ENCODE measurements at regions not wholly inside any gene's neighbourhood (a gene's known extent, or its start where the extent isn't known, plus 50 kb on each side); places are given as distances from the start of the nearest gene placed in this dataset.

DNA sequence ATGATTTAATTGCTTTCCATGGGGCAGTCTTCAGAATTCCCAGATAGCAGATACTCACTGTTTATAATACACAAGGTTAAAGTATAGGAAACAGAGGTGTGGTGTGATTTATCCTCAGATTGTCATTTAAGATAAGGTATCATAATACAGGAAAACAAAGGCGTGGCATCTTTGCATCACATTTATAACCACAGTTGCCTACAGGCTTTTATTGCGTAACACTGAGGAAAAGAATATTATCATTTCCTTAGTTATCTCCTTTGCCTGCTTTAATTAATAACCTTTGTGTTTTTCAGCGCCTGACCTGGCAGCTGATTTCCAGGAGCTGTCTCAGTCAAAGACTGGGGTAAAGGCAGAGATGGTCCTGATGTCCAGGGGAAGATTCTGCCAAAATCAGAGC lies 68.8 kb downstream of the SSX7 start:
- Histone ChIP-seq H2AFZ (ENCODE audit: low read length) (no peak overlapping the region), H4K20me1 (ENCODE audit: insufficient read depth, low read length) (no peaks in the 10 kb centered on the region), H3K4me2 (ENCODE audit: insufficient read depth, low read length) (no peak overlapping the region), H3K4me3 (ENCODE audit: insufficient read depth, low read length) (no peak overlapping the region), H3K36me3 (ENCODE audit: insufficient read depth, low read length) (no peaks in the 10 kb centered on the region), H3K9me3 (ENCODE audit: low read depth, low read length) (no peaks in the 10 kb centered on the region), H3K4me1 (ENCODE audit: insufficient read depth, low read length) (no peaks in the 10 kb centered on the region), H3K79me2 (ENCODE audit: insufficient read depth, low read length) (no peaks in the 10 kb centered on the region), H3K27ac (ENCODE audit: low read depth, low read length) (no peak overlapping the region), H3K27me3 (ENCODE audit: insufficient read depth, low read length) (peaks cover 26% of the 10 kb centered on the region)
- TF ChIP-seq, protein P1, sequence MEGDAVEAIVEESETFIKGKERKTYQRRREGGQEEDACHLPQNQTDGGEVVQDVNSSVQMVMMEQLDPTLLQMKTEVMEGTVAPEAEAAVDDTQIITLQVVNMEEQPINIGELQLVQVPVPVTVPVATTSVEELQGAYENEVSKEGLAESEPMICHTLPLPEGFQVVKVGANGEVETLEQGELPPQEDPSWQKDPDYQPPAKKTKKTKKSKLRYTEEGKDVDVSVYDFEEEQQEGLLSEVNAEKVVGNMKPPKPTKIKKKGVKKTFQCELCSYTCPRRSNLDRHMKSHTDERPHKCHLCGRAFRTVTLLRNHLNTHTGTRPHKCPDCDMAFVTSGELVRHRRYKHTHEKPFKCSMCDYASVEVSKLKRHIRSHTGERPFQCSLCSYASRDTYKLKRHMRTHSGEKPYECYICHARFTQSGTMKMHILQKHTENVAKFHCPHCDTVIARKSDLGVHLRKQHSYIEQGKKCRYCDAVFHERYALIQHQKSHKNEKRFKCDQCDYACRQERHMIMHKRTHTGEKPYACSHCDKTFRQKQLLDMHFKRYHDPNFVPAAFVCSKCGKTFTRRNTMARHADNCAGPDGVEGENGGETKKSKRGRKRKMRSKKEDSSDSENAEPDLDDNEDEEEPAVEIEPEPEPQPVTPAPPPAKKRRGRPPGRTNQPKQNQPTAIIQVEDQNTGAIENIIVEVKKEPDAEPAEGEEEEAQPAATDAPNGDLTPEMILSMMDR (IDR thresholded peaks at IDR 0.05; ENCODE audit: extremely low read depth, low read depth, low read length): no peak
- DNase-seq (ENCODE audit: insufficient read length, low spot score, missing footprints): no peak

- Histone ChIP-seq H3K36me3 (ENCODE audit: insufficient read depth, low read length) (no peaks in the 10 kb centered on the region), H3K4me1 (ENCODE audit: insufficient read depth, low read length) (no peaks in the 10 kb centered on the region), H3K9me3 (ENCODE audit: low read depth, low read length) (no peaks in the 10 kb centered on the region), H3K4me3 (ENCODE audit: insufficient read depth, low read length) (no peak overlapping the region), H3K27ac (ENCODE audit: low read depth, low read length) (no peak overlapping the region), H3K4me2 (ENCODE audit: insufficient read depth, low read length) (no peak overlapping the region), H2AFZ (ENCODE audit: low read length) (no peak overlapping the region), H4K20me1 (ENCODE audit: insufficient read depth, low read length) (no peaks in the 10 kb centered on the region), H3K27me3 (ENCODE audit: insufficient read depth, low read length) (peaks cover 31% of the 10 kb centered on the region), H3K79me2 (ENCODE audit: insufficient read depth, low read length) (no peaks in the 10 kb centered on the region)
- TF ChIP-seq, protein P1 (IDR thresholded peaks at IDR 0.05; ENCODE audit: extremely low read depth, low read depth, low read length): no peak
- no peak for DNase-seq (ENCODE audit: insufficient read length, low spot score, missing footprints)
Measured at GRCh38 chrX:52577464-52578173, 60.8 kb upstream of the XAGE1B start.

GRCh38 chrX:52576946-52577345 lies 60.1 kb upstream of the XAGE1B start:
- H3K9me3 ChIP-seq (ENCODE audit: low read depth, low read length): no peaks in the 10 kb centered on the region
- H3K4me3 ChIP-seq (ENCODE audit: insufficient read depth, low read length): no peak overlapping the region
- peaks cover 34% of the 10 kb centered on the region for H3K27me3 ChIP-seq (ENCODE audit: insufficient read depth, low read length)
- no peak overlapping the region for H2AFZ ChIP-seq (ENCODE audit: low read length)
- H3K27ac ChIP-seq (ENCODE audit: low read depth, low read length): no peak overlapping the region
- no peak overlapping the region for H3K4me2 ChIP-seq (ENCODE audit: insufficient read depth, low read length)
- H3K36me3 ChIP-seq (ENCODE audit: insufficient read depth, low read length): no peaks in the 10 kb centered on the region
- no peaks in the 10 kb centered on the region for H3K79me2 ChIP-seq (ENCODE audit: insufficient read depth, low read length)
- H4K20me1 ChIP-seq (ENCODE audit: insufficient read depth, low read length): no peaks in the 10 kb centered on the region
- no peaks in the 10 kb centered on the region for H3K4me1 ChIP-seq (ENCODE audit: insufficient read depth, low read length)
- no peak for DNase-seq (ENCODE audit: insufficient read length, low spot score, missing footprints)
- TF ChIP-seq, protein P1 (IDR thresholded peaks at IDR 0.05; ENCODE audit: extremely low read depth, low read depth, low read length): no peak

DNA sequence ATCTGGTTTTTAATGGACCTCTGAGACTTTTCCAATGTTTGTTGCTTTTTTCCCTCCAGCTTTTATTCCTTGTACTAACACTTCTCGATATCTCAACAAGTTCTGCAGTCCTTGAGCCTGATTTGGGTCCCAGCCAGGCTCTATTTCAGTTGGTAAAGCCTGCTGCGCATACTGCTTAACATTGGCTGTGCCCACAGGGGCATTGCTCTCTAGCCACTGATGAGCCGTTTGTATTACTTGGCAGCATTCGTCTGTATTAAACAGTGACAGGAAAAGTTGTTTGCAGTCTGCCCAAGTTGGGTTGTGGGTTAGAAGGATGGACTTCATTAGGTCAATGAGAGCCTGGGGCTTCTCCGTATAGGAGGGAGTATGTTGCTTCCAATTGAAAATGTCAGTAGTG lies 59.6 kb upstream of the XAGE1B start:
- TF ChIP-seq, protein P1 (IDR thresholded peaks at IDR 0.05; ENCODE audit: extremely low read depth, low read depth, low read length): no peak
- no peaks in the 10 kb centered on the region for H3K79me2 ChIP-seq (ENCODE audit: insufficient read depth, low read length)
- H4K20me1 ChIP-seq (ENCODE audit: insufficient read depth, low read length): no peaks in the 10 kb centered on the region
- no peaks in the 10 kb centered on the region for H3K36me3 ChIP-seq (ENCODE audit: insufficient read depth, low read length)
- H3K4me2 ChIP-seq (ENCODE audit: insufficient read depth, low read length): no peak overlapping the region
- H3K9me3 ChIP-seq (ENCODE audit: low read depth, low read length): no peaks in the 10 kb centered on the region
- peaks cover 34% of the 10 kb centered on the region for H3K27me3 ChIP-seq (ENCODE audit: insufficient read depth, low read length)
- DNase-seq (ENCODE audit: insufficient read length, low spot score, missing footprints): no peak
- no peak overlapping the region for H3K4me3 ChIP-seq (ENCODE audit: insufficient read depth, low read length)
- H3K27ac ChIP-seq (ENCODE audit: low read depth, low read length): no peak overlapping the region
- no peaks in the 10 kb centered on the region for H3K4me1 ChIP-seq (ENCODE audit: insufficient read depth, low read length)
- no peak overlapping the region for H2AFZ ChIP-seq (ENCODE audit: low read length)
